ENCODE measurements at regions not wholly inside any gene's neighbourhood (a gene's known extent, or its start where the extent isn't known, plus 50 kb on each side); places are given as distances from the start of the nearest gene placed in this dataset.
A peak's percentile ranks its signal among the peaks of the same experiment; 100 is the strongest.
"Not testable (repeated sequence)": the region's sequence is repeated elsewhere in the genome, so short reads cannot be mapped to it uniquely, and the experiment has no call there.

DNA sequence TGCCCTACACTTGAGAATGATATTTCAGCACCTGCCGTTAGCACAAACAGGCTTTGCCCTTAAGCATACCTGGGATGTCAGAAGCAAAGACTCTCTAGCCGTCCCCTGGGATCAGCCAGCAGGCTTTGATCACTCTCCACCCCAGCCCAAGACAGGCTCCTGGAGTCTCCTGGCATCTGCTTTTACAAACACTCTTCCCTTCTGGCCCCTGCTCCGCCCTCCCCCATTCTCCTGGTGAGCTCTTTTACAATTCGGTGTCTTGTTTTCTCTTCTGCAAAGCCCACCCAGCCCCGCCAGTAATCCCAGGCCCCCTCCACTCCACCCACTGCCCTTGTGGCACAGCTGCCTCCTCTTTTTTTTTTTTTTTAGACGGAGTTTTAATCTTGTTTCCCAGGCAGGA, 50.4 kb downstream of the KATNIP start:
- Histone ChIP-seq H3K36me3 (peaks cover 0 to 3% (median 0%) of the 10 kb centered on the region in 9 donors), H3K27ac (no peak overlapping the region), H3K4me1 (peaks cover 0 to 5% (median 0%) of the 10 kb centered on the region in 12 donors), H3K9me3 (no peaks in the 10 kb centered on the region), H3K27me3 (no peaks in the 10 kb centered on the region), H3K4me3 (no peak overlapping the region)
- 81 to 88% (median 86%) methylated on average over 6 of the region's 6 CpGs for WGBS, 4 donors
- DNase-seq (no peak), ATAC-seq (no peak)
- TF ChIP-seq, protein P1, sequence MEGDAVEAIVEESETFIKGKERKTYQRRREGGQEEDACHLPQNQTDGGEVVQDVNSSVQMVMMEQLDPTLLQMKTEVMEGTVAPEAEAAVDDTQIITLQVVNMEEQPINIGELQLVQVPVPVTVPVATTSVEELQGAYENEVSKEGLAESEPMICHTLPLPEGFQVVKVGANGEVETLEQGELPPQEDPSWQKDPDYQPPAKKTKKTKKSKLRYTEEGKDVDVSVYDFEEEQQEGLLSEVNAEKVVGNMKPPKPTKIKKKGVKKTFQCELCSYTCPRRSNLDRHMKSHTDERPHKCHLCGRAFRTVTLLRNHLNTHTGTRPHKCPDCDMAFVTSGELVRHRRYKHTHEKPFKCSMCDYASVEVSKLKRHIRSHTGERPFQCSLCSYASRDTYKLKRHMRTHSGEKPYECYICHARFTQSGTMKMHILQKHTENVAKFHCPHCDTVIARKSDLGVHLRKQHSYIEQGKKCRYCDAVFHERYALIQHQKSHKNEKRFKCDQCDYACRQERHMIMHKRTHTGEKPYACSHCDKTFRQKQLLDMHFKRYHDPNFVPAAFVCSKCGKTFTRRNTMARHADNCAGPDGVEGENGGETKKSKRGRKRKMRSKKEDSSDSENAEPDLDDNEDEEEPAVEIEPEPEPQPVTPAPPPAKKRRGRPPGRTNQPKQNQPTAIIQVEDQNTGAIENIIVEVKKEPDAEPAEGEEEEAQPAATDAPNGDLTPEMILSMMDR (IDR thresholded peaks at IDR 0.05): no peak
- TF ChIP-seq POLR2A (IDR thresholded peaks at IDR 0.05): no peak
- intact Hi-C loops (cut with DNase I): loop anchor here in 1 of 10 donors (10.0 kb wide), 1 partner anchor 464 kb away; the partner anchor contains the start of gene GSG1L

- DNase-seq (no peak), ATAC-seq (no peak)
- no peaks in the 10 kb centered on the region for H3K27me3 ChIP-seq
- WGBS, 4 donors: 90 to 97% (median 91%) methylated on average over 4 of the region's 4 CpGs
- no peak overlapping the region for H3K27ac ChIP-seq
- peaks cover 0 to 3% (median 0%) of the 10 kb centered on the region in 9 donors for H3K36me3 ChIP-seq
- H3K4me3 ChIP-seq: no peak overlapping the region
- intact Hi-C loops (cut with DNase I): loop anchor here in 1 of 10 donors (10.0 kb wide), 1 partner anchor 463 kb away; the partner anchor contains the start of gene GSG1L
- peaks cover 0 to 5% (median 0%) of the 10 kb centered on the region in 12 donors for H3K4me1 ChIP-seq
- TF ChIP-seq, protein P1 (IDR thresholded peaks at IDR 0.05): no peak
- no peak for TF ChIP-seq POLR2A (IDR thresholded peaks at IDR 0.05)
- H3K9me3 ChIP-seq: no peaks in the 10 kb centered on the region
Measured at GRCh38 chr16:27602103-27602502, 52.2 kb downstream of the KATNIP start.

GRCh38 chr16:27605500-27606106, 55.7 kb downstream of the KATNIP start:
- H3K4me3 ChIP-seq, DNase-seq, H3K9me3 ChIP-seq, H3K36me3 ChIP-seq, H3K27me3 ChIP-seq, H3K27ac ChIP-seq, H3K4me1 ChIP-seq: not testable (repeated sequence)
- intact Hi-C loops (cut with DNase I): loop anchor here in 1 of 10 donors (10.0 kb wide), 1 partner anchor 459 kb away; the partner anchor contains the start of gene GSG1L
- WGBS, 4 donors: 70 to 73% (median 72%) methylated on average over 12 of the region's 12 CpGs
- TF ChIP-seq, protein P1 (IDR thresholded peaks at IDR 0.05): peak; percentile 46 to 68 (median 61)
- ATAC-seq: peak; percentile 37 to 72 (median 62)

GRCh38 chr16:27611340-27611739, 61.4 kb downstream of the KATNIP start:
- intact Hi-C loops (cut with DNase I): no loop called here
- no peak for ATAC-seq

More at GRCh38 chr16:27611340-27611739, 61.4 kb downstream of the KATNIP start:
- DNase-seq: no peak
- H3K27ac ChIP-seq: no peak overlapping the region
- H3K36me3 ChIP-seq: no peaks in the 10 kb centered on the region
- TF ChIP-seq, protein P1 (IDR thresholded peaks at IDR 0.05): no peak
- TF ChIP-seq POLR2A (IDR thresholded peaks at IDR 0.05): no peak
- H3K9me3 ChIP-seq: no peaks in the 10 kb centered on the region
- no peaks in the 10 kb centered on the region for H3K4me1 ChIP-seq
- no peak overlapping the region for H3K4me3 ChIP-seq
- WGBS, 4 donors: 93 to 96% (median 94%) methylated on average over 5 of the region's 5 CpGs
- H3K27me3 ChIP-seq: no peaks in the 10 kb centered on the region

All from heart left ventricle (tissue), 16 donors.